ENCODE measurements at regions not wholly inside any gene's neighbourhood (a gene's known extent, or its start where the extent isn't known, plus 50 kb on each side); places are given as distances from the start of the nearest gene placed in this dataset.
"Not testable (repeated sequence)": the region's sequence is repeated elsewhere in the genome, so short reads cannot be mapped to it uniquely, and the experiment has no call there.

DNA sequence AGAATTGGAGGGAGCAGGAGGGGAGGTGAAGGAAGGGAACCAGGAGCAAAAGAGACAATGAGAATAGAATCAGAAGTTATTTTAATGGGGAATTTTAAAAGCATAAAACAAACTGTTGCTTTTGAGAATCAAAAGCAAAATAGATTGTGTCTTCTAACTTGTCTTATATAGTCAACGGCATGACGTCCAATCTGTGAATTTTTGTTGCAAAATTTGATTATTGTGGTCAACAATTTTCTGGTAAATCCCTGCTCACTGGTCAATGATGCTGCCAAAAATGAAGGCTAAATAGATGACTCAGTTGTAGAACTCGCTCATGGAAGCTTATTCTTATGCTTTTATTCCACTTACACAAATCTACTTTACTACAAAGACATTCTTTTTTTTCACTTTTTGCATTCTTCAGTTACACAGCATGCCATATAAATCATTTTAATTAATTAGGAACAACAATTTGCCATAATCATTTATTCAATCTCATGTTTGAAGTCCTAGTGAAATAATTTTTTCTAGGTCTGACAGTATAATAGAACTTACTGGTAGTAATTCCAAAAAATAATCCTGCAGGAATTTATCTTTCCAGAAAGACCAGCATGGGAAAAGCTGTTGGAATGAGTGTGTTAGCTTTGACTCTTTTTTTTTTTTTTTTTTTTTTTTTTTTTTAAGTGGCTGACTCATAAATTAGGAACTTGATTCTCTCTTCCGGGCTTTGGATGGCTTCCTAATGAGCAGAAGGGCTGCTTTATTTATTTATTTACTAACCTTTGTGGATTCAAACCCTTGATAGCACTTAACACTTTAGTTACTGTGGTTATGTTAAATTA, 256.9 kb downstream of the SPRY2 start:
- no peaks in the 10 kb centered on the region for H3K4me1 Mint-ChIP-seq
- no peaks in the 10 kb centered on the region for H3K36me3 Mint-ChIP-seq
- H3K9me3 Mint-ChIP-seq, result no peaks in the 10 kb centered on the region
- DNase-seq, result no peak
- peaks cover 0 to 4% (median 0%) of the 10 kb centered on the region in 3 donors for H3K27me3 Mint-ChIP-seq (ENCODE audit: low read depth in 3 of 3)
- no peak overlapping the region for H3K27ac Mint-ChIP-seq
- H3K4me3 Mint-ChIP-seq, result no peak overlapping the region

DNA sequence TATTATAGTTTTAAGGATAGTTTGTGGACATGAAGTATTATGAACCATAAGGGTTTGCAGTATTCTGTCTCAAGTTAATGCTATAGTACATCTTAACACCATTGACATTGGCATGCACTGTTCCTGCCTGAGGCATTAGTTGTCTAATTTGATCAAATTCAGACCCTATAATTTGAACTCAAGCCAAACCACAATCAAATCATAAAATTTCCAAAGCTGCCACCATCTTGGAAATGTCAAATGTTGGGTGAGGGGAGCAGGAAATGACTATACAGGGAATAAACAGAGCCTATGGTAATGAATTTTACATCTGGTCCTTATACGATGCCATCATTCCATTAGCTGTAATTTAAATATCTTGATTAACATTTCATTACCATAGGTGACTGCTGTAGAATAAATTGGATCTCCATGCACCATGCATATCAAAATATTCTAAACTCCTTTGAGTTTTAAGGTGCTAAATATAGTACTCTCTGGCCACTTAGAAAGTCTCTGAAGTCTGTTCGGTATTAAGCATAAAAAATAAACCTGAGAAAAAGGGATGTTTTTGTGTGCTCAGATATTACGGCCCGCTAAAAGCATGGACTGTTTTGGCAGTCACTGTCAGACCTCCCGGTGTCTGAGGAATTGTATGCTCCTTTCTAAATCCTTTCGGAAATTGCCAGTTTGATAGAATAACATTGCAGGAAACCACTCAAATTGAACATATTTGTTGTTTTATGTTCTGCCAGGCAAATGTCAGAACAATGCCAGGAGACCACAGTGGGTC, 257.7 kb downstream of the SPRY2 start:
- H3K4me1 Mint-ChIP-seq, result no peaks in the 10 kb centered on the region
- H3K4me3 Mint-ChIP-seq, result no peak overlapping the region
- no peaks in the 10 kb centered on the region for H3K36me3 Mint-ChIP-seq
- peaks cover 0 to 2% (median 1%) of the 10 kb centered on the region in 3 donors for H3K27me3 Mint-ChIP-seq (ENCODE audit: low read depth in 3 of 3)
- no peaks in the 10 kb centered on the region for H3K9me3 Mint-ChIP-seq
- no peak for DNase-seq
- no peak overlapping the region for H3K27ac Mint-ChIP-seq

DNA sequence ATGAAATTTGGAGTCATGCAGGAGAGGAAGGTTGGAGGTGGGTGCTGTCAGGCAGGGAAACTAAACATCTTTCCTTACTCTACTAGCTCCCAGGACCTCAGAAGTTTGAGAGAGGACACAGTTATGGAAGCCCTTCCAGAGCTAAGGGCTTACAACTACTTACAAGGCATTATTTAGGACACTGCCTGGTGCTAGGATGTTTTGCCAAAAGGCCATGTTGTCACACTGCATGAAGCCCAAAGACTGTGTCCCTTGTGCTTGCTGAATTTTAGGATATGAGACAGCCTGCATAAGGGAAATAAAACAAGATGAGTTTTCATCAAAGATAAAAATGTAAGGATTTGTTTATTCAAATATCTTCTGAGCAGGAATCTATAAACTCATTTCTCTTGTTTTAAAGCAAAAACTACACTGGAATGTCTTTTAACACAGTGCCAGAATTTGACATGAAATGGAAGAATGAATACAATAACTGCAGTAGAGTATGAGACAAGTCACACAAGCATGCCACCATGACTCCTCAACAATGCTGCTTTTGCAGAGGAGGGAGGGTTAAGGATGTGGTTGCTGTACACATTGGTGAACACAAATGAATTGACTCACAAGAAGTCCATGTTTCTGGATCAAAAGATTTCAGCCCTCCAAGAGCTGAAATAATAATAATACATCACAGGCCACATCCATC, 258.4 kb downstream of the SPRY2 start:
- DNase-seq, result no peak
- Mint-ChIP-seq H3K4me3 (no peak overlapping the region), H3K27me3 (ENCODE audit: low read depth in 3 of 3) (peaks cover 0 to 1% (median 1%) of the 10 kb centered on the region in 3 donors), H3K27ac (no peak overlapping the region), H3K36me3 (no peaks in the 10 kb centered on the region), H3K4me1 (no peaks in the 10 kb centered on the region), H3K9me3 (no peaks in the 10 kb centered on the region)

- Mint-ChIP-seq H3K36me3 (no peaks in the 10 kb centered on the region), H3K27ac (no peak overlapping the region), H3K27me3 (ENCODE audit: low read depth in 3 of 3) (peaks cover 0 to 2% (median 1%) of the 10 kb centered on the region in 3 donors), H3K9me3 (no peaks in the 10 kb centered on the region), H3K4me1 (no peaks in the 10 kb centered on the region), H3K4me3 (no peak overlapping the region)
- no peak for DNase-seq
Observed at GRCh38 chr13:80074811-80075210, 266.1 kb downstream of the SPRY2 start.

- no peaks in the 10 kb centered on the region for H3K36me3 Mint-ChIP-seq
- peaks cover 0 to 2% (median 1%) of the 10 kb centered on the region in 3 donors for H3K27me3 Mint-ChIP-seq (ENCODE audit: low read depth in 3 of 3)
Observed at GRCh38 chr13:80074143-80074752, 266.7 kb downstream of the SPRY2 start.

DNA sequence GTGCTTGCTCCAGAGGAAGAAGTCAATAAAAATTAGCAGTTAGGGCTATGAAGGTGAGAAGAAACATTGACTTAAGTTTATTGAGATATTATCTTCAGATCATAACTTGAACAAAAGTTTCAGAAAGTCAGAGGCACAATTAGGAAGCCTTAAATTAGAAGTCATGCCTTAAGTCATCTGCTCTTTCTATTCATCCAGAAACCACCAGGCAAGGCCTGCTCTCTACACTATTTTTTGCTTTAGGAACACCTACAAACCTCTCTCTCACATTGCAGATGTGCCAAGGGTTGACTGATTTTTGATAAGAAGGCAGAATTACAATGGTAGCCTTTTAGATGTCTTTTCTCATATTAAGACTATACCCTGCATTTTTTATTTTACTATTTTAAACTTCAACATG, 268.7 kb downstream of the SPRY2 start:
- H3K27me3 Mint-ChIP-seq (ENCODE audit: low read depth in 3 of 3), result peaks cover 0 to 2% (median 0%) of the 10 kb centered on the region in 3 donors
- no peaks in the 10 kb centered on the region for H3K4me1 Mint-ChIP-seq
- no peak overlapping the region for H3K4me3 Mint-ChIP-seq
- H3K27ac Mint-ChIP-seq, result no peak overlapping the region
- H3K36me3 Mint-ChIP-seq, result no peaks in the 10 kb centered on the region
- H3K9me3 Mint-ChIP-seq, result no peaks in the 10 kb centered on the region
- DNase-seq, result no peak

More at GRCh38 chr13:80074143-80074752, 266.7 kb downstream of the SPRY2 start:
- Mint-ChIP-seq H3K4me3 (no peak overlapping the region), H3K27ac (no peak overlapping the region), H3K4me1 (no peaks in the 10 kb centered on the region), H3K9me3 (no peaks in the 10 kb centered on the region)
- no peak for DNase-seq

GRCh38 chr13:80070024-80070703, 270.8 kb downstream of the SPRY2 start:
- Mint-ChIP-seq H3K27me3 (ENCODE audit: low read depth in 3 of 3) (no peaks in the 10 kb centered on the region), H3K9me3 (no peaks in the 10 kb centered on the region), H3K4me1 (no peaks in the 10 kb centered on the region), H3K36me3 (no peaks in the 10 kb centered on the region), H3K4me3 (no peak overlapping the region), H3K27ac (no peak overlapping the region)
- DNase-seq, result no peak

GRCh38 chr13:80069374-80069773, 271.6 kb downstream of the SPRY2 start:
- no peak overlapping the region for H3K4me3 Mint-ChIP-seq
- H3K36me3 Mint-ChIP-seq, result no peaks in the 10 kb centered on the region
- no peaks in the 10 kb centered on the region for H3K9me3 Mint-ChIP-seq
- no peaks in the 10 kb centered on the region for H3K4me1 Mint-ChIP-seq
- DNase-seq, result no peak
- no peak overlapping the region for H3K27ac Mint-ChIP-seq
- no peaks in the 10 kb centered on the region for H3K27me3 Mint-ChIP-seq (ENCODE audit: low read depth in 3 of 3)

DNA sequence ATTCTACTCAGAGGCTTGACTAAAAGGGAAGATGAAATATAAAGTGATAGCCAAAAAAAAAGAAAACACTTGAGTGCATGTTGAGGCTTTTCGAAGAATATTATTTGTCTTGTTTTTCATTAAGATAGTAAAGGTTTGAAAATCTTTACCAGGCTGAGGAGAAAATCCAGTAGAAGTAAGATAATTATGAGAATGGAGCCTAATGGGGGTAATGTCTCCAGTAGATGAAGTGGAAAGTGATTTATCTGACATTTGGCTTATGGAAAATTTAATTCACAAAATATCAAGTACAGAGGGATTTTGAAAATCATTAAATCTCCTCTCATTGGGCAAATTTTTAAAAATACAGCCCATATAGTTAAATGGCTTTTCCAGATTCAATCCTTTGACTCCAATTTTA, 274.9 kb downstream of the SPRY2 start:
- Mint-ChIP-seq H3K4me1 (no peaks in the 10 kb centered on the region), H3K9me3 (no peaks in the 10 kb centered on the region), H3K4me3 (no peak overlapping the region), H3K36me3 (no peaks in the 10 kb centered on the region), H3K27ac (no peak overlapping the region), H3K27me3 (ENCODE audit: low read depth in 3 of 3) (peaks cover 0 to 5% (median 0%) of the 10 kb centered on the region in 3 donors)
- no peak for DNase-seq

DNA sequence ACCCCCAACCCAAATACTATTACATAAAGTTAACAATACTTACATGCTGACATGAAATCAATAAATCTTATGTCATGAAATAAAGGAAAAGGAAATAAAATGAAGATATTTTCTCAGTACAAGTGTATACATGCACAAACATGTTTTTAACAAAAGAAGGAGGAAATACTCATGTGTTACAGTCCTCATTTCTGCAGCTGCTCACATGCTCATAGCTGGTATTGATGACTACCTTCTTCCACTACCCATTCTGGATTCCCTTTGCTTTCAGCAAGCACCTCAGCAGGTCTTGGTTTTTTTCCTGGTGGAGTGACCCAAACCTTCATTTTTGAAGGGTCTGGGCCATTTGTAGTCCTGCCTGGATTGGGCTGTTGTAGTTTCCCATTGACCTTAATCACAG, 278.5 kb downstream of the SPRY2 start:
- H3K27me3 Mint-ChIP-seq (ENCODE audit: low read depth in 3 of 3); DNase-seq; H3K4me3 Mint-ChIP-seq; H3K27ac Mint-ChIP-seq; H3K9me3 Mint-ChIP-seq; H3K36me3 Mint-ChIP-seq; H3K4me1 Mint-ChIP-seq: not testable (repeated sequence)

- H3K36me3 Mint-ChIP-seq, result no peaks in the 10 kb centered on the region
- H3K4me1 Mint-ChIP-seq, result no peaks in the 10 kb centered on the region
- H3K4me3 Mint-ChIP-seq, result no peak overlapping the region
- peaks cover 0 to 6% (median 5%) of the 10 kb centered on the region in 3 donors for H3K27me3 Mint-ChIP-seq (ENCODE audit: low read depth in 3 of 3)
- H3K9me3 Mint-ChIP-seq, result no peaks in the 10 kb centered on the region
- DNase-seq, result no peak
- no peak overlapping the region for H3K27ac Mint-ChIP-seq
Observed at GRCh38 chr13:80059789-80060188, 281.1 kb downstream of the SPRY2 start.

DNA sequence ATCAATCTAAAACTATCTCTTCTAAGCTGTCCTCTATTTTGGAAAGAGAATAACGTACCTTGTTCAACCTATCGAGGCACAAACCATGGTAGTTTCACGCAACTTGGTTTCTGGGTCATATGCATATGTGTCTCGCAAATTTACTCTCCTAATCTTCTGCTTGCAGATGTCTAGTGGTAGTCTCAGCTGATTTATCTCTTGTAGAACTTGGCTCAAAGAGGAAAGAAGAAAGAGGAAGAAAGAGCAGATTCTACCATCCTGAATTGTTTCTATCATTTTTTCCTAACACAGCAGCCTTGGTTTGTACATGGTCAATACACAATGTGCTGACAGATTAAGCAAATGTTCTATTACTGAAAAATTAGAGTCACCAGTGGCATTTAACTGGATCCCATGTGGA, 282.3 kb downstream of the SPRY2 start:
- Mint-ChIP-seq H3K4me1 (no peaks in the 10 kb centered on the region), H3K9me3 (no peaks in the 10 kb centered on the region), H3K27ac (no peak overlapping the region)

GRCh38 chr13:80055847-80056246, 285.1 kb downstream of the SPRY2 start:
- H3K27me3 Mint-ChIP-seq (ENCODE audit: low read depth in 3 of 3), result peaks cover 0 to 8% (median 4%) of the 10 kb centered on the region in 3 donors
- H3K4me1 Mint-ChIP-seq, result peaks cover 0 to 5% of the 10 kb centered on the region in 2 donors
- no peaks in the 10 kb centered on the region for H3K9me3 Mint-ChIP-seq
- H3K27ac Mint-ChIP-seq, result no peak overlapping the region
- no peaks in the 10 kb centered on the region for H3K36me3 Mint-ChIP-seq
- H3K4me3 Mint-ChIP-seq, result no peak overlapping the region
- DNase-seq, result no peak

More for the DNA sequence above, 282.3 kb downstream of the SPRY2 start:
- peaks cover 0 to 8% (median 5%) of the 10 kb centered on the region in 3 donors for H3K27me3 Mint-ChIP-seq (ENCODE audit: low read depth in 3 of 3)
- H3K36me3 Mint-ChIP-seq, result no peaks in the 10 kb centered on the region
- no peak for DNase-seq
- H3K4me3 Mint-ChIP-seq, result no peak overlapping the region

All from immature natural killer cell (primary cell).